CD4-positive, alpha-beta memory T cell (primary cell): ENCODE measurements at regions not wholly inside any gene's neighbourhood (a gene's known extent, or its start where the extent isn't known, plus 50 kb on each side); places are given as distances from the start of the nearest gene placed in this dataset.

ENCODE experiments used
- CTCF ChIA-PET: fragments of 350-600 bp; sonication (Branson Sonifier 250); formaldehyde crosslinking; loops from one replicate; lab custom pipeline; 2021; ENCODE audit warnings: inconsistent platforms; ENCODE audit not compliant: partially characterized antibody; lab: Charles Lee
- POLR2A ChIA-PET: fragments of 350-600 bp; sonication (Branson Sonifier 250); formaldehyde crosslinking; loops from one replicate; lab custom pipeline; 2021; ENCODE audit not compliant: partially characterized antibody; lab: Charles Lee
- DNase-seq, 5 donors: peaks; one replicate each; pipeline versions ENCODE4 v3.0.0 to v3.0.0-alpha.2; 2020 to 2022; ENCODE audit warnings: mixed read lengths in 1 of 5
- H3K27ac ChIP-seq: one replicate; pipeline ENCODE4 v1.7.0; 2013; ENCODE audit warnings: low read depth, low read length
- H3K27me3 ChIP-seq: 2 replicates; pipeline ENCODE4 v1.7.0; 2013; ENCODE audit warnings: mild to moderate bottlenecking, low read length, moderate library complexity; ENCODE audit not compliant: insufficient read depth
- H3K36me3 ChIP-seq: 2 replicates; pipeline ENCODE4 v1.7.0; 2013; ENCODE audit warnings: mild to moderate bottlenecking, low read length, moderate library complexity; ENCODE audit not compliant: insufficient read depth
- H3K4me1 ChIP-seq: 2 replicates; pipeline ENCODE4 v1.7.0; 2013; ENCODE audit warnings: mild to moderate bottlenecking, low read length, moderate library complexity; ENCODE audit not compliant: insufficient read depth
- H3K4me3 ChIP-seq, 2 donors: one replicate each; pipeline ENCODE4 v1.7.0; 2013; ENCODE audit warnings: low read length in 2 of 2, mild to moderate bottlenecking in 1 of 2
- H3K9me3 ChIP-seq, 2 donors: one replicate each; pipeline ENCODE4 v1.7.0; 2013; ENCODE audit warnings: low read length in 2 of 2, control low read depth in 1 of 2; ENCODE audit not compliant: control insufficient read depth in 1 of 2
- H3K27ac Mint-ChIP-seq, 7 donors: one replicate each; pipeline ENCODE4 v1.8.0; 2020 to 2021; ENCODE audit warnings: mixed read lengths in 7 of 7, mild to moderate bottlenecking in 6 of 7, inconsistent platforms in 3 of 7, moderate library complexity in 3 of 7
- H3K27me3 Mint-ChIP-seq, 2 donors: one replicate each; pipeline ENCODE4 v1.8.0; 2020 to 2021; ENCODE audit warnings: mixed read lengths in 2 of 2
- H3K36me3 Mint-ChIP-seq, 2 donors: one replicate each; pipeline ENCODE4 v1.8.0; 2020 to 2021; ENCODE audit warnings: mixed read lengths in 2 of 2, inconsistent platforms in 1 of 2, mild to moderate bottlenecking in 1 of 2
- H3K4me1 Mint-ChIP-seq, 4 donors: one replicate each; pipeline ENCODE4 v1.8.0; 2020 to 2021; ENCODE audit warnings: mixed read lengths in 4 of 4, mild to moderate bottlenecking in 1 of 4
- H3K4me3 Mint-ChIP-seq, 8 donors: one replicate each; pipeline ENCODE4 v1.8.0; 2020 to 2021; ENCODE audit warnings: mixed read lengths in 8 of 8, mild to moderate bottlenecking in 7 of 8, moderate library complexity in 6 of 8, inconsistent platforms in 3 of 8
- H3K9me3 Mint-ChIP-seq, 8 donors: one replicate each; pipeline ENCODE4 v1.8.0; 2020 to 2021; ENCODE audit warnings: mixed read lengths in 8 of 8, mild to moderate bottlenecking in 5 of 8, inconsistent platforms in 3 of 8, moderate library complexity in 1 of 8
- intact Hi-C: fragments of 100-400 bp; cut with micrococcal nuclease; formaldehyde crosslinking; loops from one replicate; pipeline ENCODE4 v1.15.1; 2023

- H3K27ac Mint-ChIP-seq, result no peak overlapping the region
- no peaks in the 10 kb centered on the region for H3K9me3 ChIP-seq
- DNase-seq, result no peak
- no peaks in the 10 kb centered on the region for H3K27me3 ChIP-seq
- H3K4me1 ChIP-seq, result no peaks in the 10 kb centered on the region
- H3K9me3 Mint-ChIP-seq, result peaks cover 2 to 13% (median 7%) of the 10 kb centered on the region in 8 donors
- ChIA-PET CTCF (no interaction called here), POLR2A (no interaction called here)
- no peaks in the 10 kb centered on the region for H3K36me3 ChIP-seq
- no peaks in the 10 kb centered on the region for H3K4me1 Mint-ChIP-seq
- no peak overlapping the region for H3K27ac ChIP-seq
- H3K4me3 ChIP-seq, result no peak overlapping the region
- no peak overlapping the region for H3K4me3 Mint-ChIP-seq
- peaks cover 26 to 48% of the 10 kb centered on the region in 2 donors for H3K27me3 Mint-ChIP-seq
- intact Hi-C loops, result no loop called here
- no peaks in the 10 kb centered on the region for H3K36me3 Mint-ChIP-seq
Measured at GRCh38 chr17:5950878-5951277, 119.3 kb upstream of the WSCD1 start.

GRCh38 chr17:5951912-5952311 is 118.3 kb upstream of the WSCD1 start:
- Mint-ChIP-seq H3K9me3 (peaks cover 0 to 16% (median 10%) of the 10 kb centered on the region in 8 donors), H3K4me1 (no peaks in the 10 kb centered on the region), H3K27me3 (peaks cover 26 to 40% of the 10 kb centered on the region in 2 donors), H3K27ac (no peak overlapping the region), H3K4me3 (no peak overlapping the region), H3K36me3 (no peaks in the 10 kb centered on the region)
- Histone ChIP-seq H3K27me3 (no peaks in the 10 kb centered on the region), H3K9me3 (no peaks in the 10 kb centered on the region), H3K4me1 (no peaks in the 10 kb centered on the region), H3K4me3 (no peak overlapping the region), H3K36me3 (no peaks in the 10 kb centered on the region), H3K27ac (no peak overlapping the region)
- CTCF ChIA-PET, result no interaction called here
- no peak for DNase-seq
- intact Hi-C loops, result no loop called here
- POLR2A ChIA-PET, result no interaction called here

GRCh38 chr17:5952518-5952917 is 117.7 kb upstream of the WSCD1 start:
- CTCF ChIA-PET, result no interaction called here
- H3K9me3 ChIP-seq, result no peaks in the 10 kb centered on the region
- H3K27ac ChIP-seq, result no peak overlapping the region
- H3K4me3 ChIP-seq, result no peak overlapping the region
- Mint-ChIP-seq H3K9me3 (peaks cover 0 to 16% (median 10%) of the 10 kb centered on the region in 8 donors), H3K27ac (no peak overlapping the region), H3K4me3 (no peak overlapping the region), H3K36me3 (no peaks in the 10 kb centered on the region), H3K27me3 (peaks cover 26 to 39% of the 10 kb centered on the region in 2 donors), H3K4me1 (no peaks in the 10 kb centered on the region)
- H3K36me3 ChIP-seq, result no peaks in the 10 kb centered on the region
- H3K4me1 ChIP-seq, result no peaks in the 10 kb centered on the region
- H3K27me3 ChIP-seq, result no peaks in the 10 kb centered on the region
- intact Hi-C loops, result no loop called here
- POLR2A ChIA-PET, result no interaction called here
- no peak for DNase-seq

- POLR2A ChIA-PET, result no interaction called here
- Histone ChIP-seq H3K9me3 (no peaks in the 10 kb centered on the region), H3K27me3 (no peaks in the 10 kb centered on the region), H3K4me3 (no peak overlapping the region), H3K27ac (no peak overlapping the region), H3K4me1 (no peaks in the 10 kb centered on the region), H3K36me3 (no peaks in the 10 kb centered on the region)
- intact Hi-C loops, result no loop called here
- H3K4me1 Mint-ChIP-seq, result no peaks in the 10 kb centered on the region
- CTCF ChIA-PET, result no interaction called here
- H3K27me3 Mint-ChIP-seq, result peaks cover 21 to 35% of the 10 kb centered on the region in 2 donors
- no peak for DNase-seq
- H3K4me3 Mint-ChIP-seq, result no peak overlapping the region
- H3K9me3 Mint-ChIP-seq, result peaks cover 0 to 18% (median 10%) of the 10 kb centered on the region in 8 donors
- H3K27ac Mint-ChIP-seq, result no peak overlapping the region
- no peaks in the 10 kb centered on the region for H3K36me3 Mint-ChIP-seq
Measured at GRCh38 chr17:5955764-5956163, 114.4 kb upstream of the WSCD1 start.

- peaks cover 0 to 18% (median 10%) of the 10 kb centered on the region in 8 donors for H3K9me3 Mint-ChIP-seq
- DNase-seq, result no peak
- POLR2A ChIA-PET, result no interaction called here
- no peak overlapping the region for H3K27ac Mint-ChIP-seq
- no peaks in the 10 kb centered on the region for H3K4me1 Mint-ChIP-seq
- no peak overlapping the region for H3K4me3 Mint-ChIP-seq
- H3K4me3 ChIP-seq, result no peak overlapping the region
- H3K27me3 ChIP-seq, result no peaks in the 10 kb centered on the region
- H3K27ac ChIP-seq, result no peak overlapping the region
- H3K9me3 ChIP-seq, result no peaks in the 10 kb centered on the region
- no peaks in the 10 kb centered on the region for H3K36me3 ChIP-seq
- H3K4me1 ChIP-seq, result no peaks in the 10 kb centered on the region
- H3K27me3 Mint-ChIP-seq, result peaks cover 12 to 25% of the 10 kb centered on the region in 2 donors
- intact Hi-C loops, result no loop called here
- CTCF ChIA-PET, result no interaction called here
- H3K36me3 Mint-ChIP-seq, result no peaks in the 10 kb centered on the region
Measured at GRCh38 chr17:5958850-5959249, 111.3 kb upstream of the WSCD1 start.

- H3K4me3 Mint-ChIP-seq, result no peak overlapping the region
- no peak for DNase-seq
- ChIA-PET POLR2A (no interaction called here), CTCF (no interaction called here)
- H3K9me3 Mint-ChIP-seq, result peaks cover 0 to 6% (median 0%) of the 10 kb centered on the region in 8 donors
- H3K27ac Mint-ChIP-seq, result no peak overlapping the region
- Histone ChIP-seq H3K36me3 (no peaks in the 10 kb centered on the region), H3K9me3 (no peaks in the 10 kb centered on the region), H3K4me3 (no peak overlapping the region), H3K27ac (no peak overlapping the region), H3K27me3 (no peaks in the 10 kb centered on the region), H3K4me1 (no peaks in the 10 kb centered on the region)
- intact Hi-C loops, result no loop called here
- no peaks in the 10 kb centered on the region for H3K36me3 Mint-ChIP-seq
- H3K4me1 Mint-ChIP-seq, result no peaks in the 10 kb centered on the region
- H3K27me3 Mint-ChIP-seq, result peaks cover 8 to 14% of the 10 kb centered on the region in 2 donors
Measured at GRCh38 chr17:5962371-5962770, 107.8 kb upstream of the WSCD1 start.

GRCh38 chr17:5971969-5972368 is 98.2 kb upstream of the WSCD1 start:
- Mint-ChIP-seq H3K27me3 (peaks cover 15 to 27% of the 10 kb centered on the region in 2 donors), H3K4me1 (no peaks in the 10 kb centered on the region), H3K27ac (no peak overlapping the region), H3K36me3 (peaks cover 2 to 4% of the 10 kb centered on the region in 2 donors), H3K4me3 (no peak overlapping the region), H3K9me3 (peaks cover 5 to 30% (median 17%) of the 10 kb centered on the region in 8 donors)
- no peak overlapping the region for H3K4me3 ChIP-seq
- DNase-seq, result no peak
- POLR2A ChIA-PET, result no interaction called here
- peaks cover 0 to 6% of the 10 kb centered on the region in 2 donors for H3K9me3 ChIP-seq
- H3K36me3 ChIP-seq, result no peaks in the 10 kb centered on the region
- no peak overlapping the region for H3K27ac ChIP-seq
- CTCF ChIA-PET, result no interaction called here
- H3K4me1 ChIP-seq, result no peaks in the 10 kb centered on the region
- intact Hi-C loops, result no loop called here
- H3K27me3 ChIP-seq, result no peaks in the 10 kb centered on the region

- H3K36me3 ChIP-seq, result no peaks in the 10 kb centered on the region
- no peak overlapping the region for H3K27ac ChIP-seq
- no peak for DNase-seq
- ChIA-PET CTCF (no interaction called here), POLR2A (no interaction called here)
- H3K9me3 Mint-ChIP-seq, result peaks cover 4 to 28% (median 12%) of the 10 kb centered on the region in 8 donors
- no peak overlapping the region for H3K27ac Mint-ChIP-seq
- no peaks in the 10 kb centered on the region for H3K27me3 ChIP-seq
- H3K4me1 ChIP-seq, result no peaks in the 10 kb centered on the region
- H3K9me3 ChIP-seq, result peaks cover 0 to 6% of the 10 kb centered on the region in 2 donors
- no peak overlapping the region for H3K4me3 Mint-ChIP-seq
- no peaks in the 10 kb centered on the region for H3K4me1 Mint-ChIP-seq
- intact Hi-C loops, result no loop called here
- peaks cover 10 to 22% of the 10 kb centered on the region in 2 donors for H3K27me3 Mint-ChIP-seq
- H3K4me3 ChIP-seq, result no peak overlapping the region
- H3K36me3 Mint-ChIP-seq, result peaks cover 2 to 4% of the 10 kb centered on the region in 2 donors
Measured at GRCh38 chr17:5973410-5973809, 96.8 kb upstream of the WSCD1 start.
